ENCODE measurements at regions not wholly inside any gene's neighbourhood (a gene's known extent, or its start where the extent isn't known, plus 50 kb on each side); places are given as distances from the start of the nearest gene placed in this dataset.

DNA sequence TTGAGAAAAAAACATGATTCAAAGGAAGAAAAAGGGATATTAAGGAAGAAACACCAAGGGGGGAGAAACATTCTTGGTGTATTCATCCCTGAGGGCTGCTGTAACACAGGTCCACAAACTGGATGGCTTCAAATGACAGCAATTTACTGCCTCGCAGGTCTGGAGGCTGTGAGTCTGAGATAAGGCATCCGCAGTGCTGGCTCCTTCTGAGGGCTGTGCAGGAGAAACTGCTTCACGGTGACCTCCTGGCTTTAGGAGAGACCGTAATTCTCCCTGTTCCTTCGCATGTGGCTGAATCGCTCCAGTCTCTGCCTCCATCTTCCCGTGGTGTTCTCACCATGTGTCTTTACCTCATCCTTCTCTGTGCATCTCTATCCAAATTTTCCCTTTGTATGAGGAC, 490.7 kb downstream of the EIPR1 start:
- no peak overlapping the region for H3K4me3 ChIP-seq (replicated peaks in 1 of 3)
- no peaks in the 10 kb centered on the region for H3K9me3 ChIP-seq
- H3K36me3 ChIP-seq: no peaks in the 10 kb centered on the region
- H3K27me3 ChIP-seq: no peaks in the 10 kb centered on the region
- no peak for DNase-seq
- TF ChIP-seq, protein P1, sequence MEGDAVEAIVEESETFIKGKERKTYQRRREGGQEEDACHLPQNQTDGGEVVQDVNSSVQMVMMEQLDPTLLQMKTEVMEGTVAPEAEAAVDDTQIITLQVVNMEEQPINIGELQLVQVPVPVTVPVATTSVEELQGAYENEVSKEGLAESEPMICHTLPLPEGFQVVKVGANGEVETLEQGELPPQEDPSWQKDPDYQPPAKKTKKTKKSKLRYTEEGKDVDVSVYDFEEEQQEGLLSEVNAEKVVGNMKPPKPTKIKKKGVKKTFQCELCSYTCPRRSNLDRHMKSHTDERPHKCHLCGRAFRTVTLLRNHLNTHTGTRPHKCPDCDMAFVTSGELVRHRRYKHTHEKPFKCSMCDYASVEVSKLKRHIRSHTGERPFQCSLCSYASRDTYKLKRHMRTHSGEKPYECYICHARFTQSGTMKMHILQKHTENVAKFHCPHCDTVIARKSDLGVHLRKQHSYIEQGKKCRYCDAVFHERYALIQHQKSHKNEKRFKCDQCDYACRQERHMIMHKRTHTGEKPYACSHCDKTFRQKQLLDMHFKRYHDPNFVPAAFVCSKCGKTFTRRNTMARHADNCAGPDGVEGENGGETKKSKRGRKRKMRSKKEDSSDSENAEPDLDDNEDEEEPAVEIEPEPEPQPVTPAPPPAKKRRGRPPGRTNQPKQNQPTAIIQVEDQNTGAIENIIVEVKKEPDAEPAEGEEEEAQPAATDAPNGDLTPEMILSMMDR (IDR thresholded peaks at IDR 0.05): no peak
- TF ChIP-seq POLR2A (IDR thresholded peaks at IDR 0.05): no peak
- no peak overlapping the region for H3K27ac ChIP-seq
- 76 to 78% methylated on average over 7 of the region's 7 CpGs for WGBS, 2 donors
- intact Hi-C loops (cut with DNase I): no loop called here
- H3K4me1 ChIP-seq: no peaks in the 10 kb centered on the region

DNA sequence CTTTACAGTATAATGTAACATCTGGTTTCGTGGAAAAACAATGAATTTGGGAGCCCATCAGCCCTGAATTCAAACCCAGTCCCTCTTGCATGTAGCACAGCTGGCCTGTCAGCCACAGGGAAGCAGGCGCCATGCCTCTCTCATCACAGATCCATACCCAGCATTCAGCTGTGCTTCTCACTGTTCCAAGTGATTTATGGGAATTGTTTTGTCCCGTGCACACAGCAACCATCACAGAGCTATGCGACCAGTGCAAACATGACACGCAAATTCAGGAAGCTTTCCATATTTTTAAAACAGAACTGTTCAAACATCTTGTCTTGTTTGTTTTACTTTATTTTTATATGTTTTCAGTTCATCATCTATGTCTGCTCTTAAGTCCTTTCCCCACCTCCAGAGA, 496.1 kb downstream of the EIPR1 start:
- no peak overlapping the region for H3K27ac ChIP-seq
- TF ChIP-seq, protein P1 (IDR thresholded peaks at IDR 0.05): no peak
- TF ChIP-seq POLR2A (IDR thresholded peaks at IDR 0.05): no peak
- WGBS, 2 donors: 83 to 87% methylated on average over 5 of the region's 5 CpGs
- no peaks in the 10 kb centered on the region for H3K27me3 ChIP-seq
- no peaks in the 10 kb centered on the region for H3K9me3 ChIP-seq
- intact Hi-C loops (cut with DNase I): no loop called here
- DNase-seq: no peak
- H3K36me3 ChIP-seq: no peaks in the 10 kb centered on the region
- no peaks in the 10 kb centered on the region for H3K4me1 ChIP-seq
- H3K4me3 ChIP-seq (replicated peaks in 1 of 3): no peak overlapping the region

DNA sequence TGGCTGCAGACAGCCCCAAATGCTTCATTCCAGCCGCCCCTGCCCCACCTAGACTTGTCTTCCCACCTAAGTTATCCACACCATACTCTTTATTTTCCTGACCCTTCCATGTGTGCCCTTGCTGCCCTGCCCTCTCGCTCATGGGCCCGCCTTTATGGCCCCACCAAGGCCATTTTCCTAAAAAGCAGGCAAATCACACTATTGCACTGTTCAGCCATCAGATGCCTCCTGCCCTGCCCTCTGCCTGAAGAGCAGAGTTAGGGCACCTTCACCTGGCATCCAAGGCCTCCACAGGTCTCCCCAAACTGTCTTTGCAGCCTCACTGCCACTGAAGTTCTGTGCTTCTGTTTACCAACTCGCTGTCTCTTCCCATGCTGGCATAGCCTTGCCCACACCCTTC, 496.7 kb downstream of the EIPR1 start:
- H3K9me3 ChIP-seq: no peaks in the 10 kb centered on the region
- TF ChIP-seq, protein P1 (IDR thresholded peaks at IDR 0.05): no peak
- no peak for TF ChIP-seq POLR2A (IDR thresholded peaks at IDR 0.05)
- H3K4me3 ChIP-seq (replicated peaks in 1 of 3): no peak overlapping the region
- no peaks in the 10 kb centered on the region for H3K4me1 ChIP-seq
- 89 to 93% methylated on average over 4 of the region's 4 CpGs for WGBS, 2 donors
- no peak for DNase-seq
- no peaks in the 10 kb centered on the region for H3K27me3 ChIP-seq
- H3K27ac ChIP-seq: no peak overlapping the region
- H3K36me3 ChIP-seq: no peaks in the 10 kb centered on the region
- intact Hi-C loops (cut with DNase I): no loop called here

DNA sequence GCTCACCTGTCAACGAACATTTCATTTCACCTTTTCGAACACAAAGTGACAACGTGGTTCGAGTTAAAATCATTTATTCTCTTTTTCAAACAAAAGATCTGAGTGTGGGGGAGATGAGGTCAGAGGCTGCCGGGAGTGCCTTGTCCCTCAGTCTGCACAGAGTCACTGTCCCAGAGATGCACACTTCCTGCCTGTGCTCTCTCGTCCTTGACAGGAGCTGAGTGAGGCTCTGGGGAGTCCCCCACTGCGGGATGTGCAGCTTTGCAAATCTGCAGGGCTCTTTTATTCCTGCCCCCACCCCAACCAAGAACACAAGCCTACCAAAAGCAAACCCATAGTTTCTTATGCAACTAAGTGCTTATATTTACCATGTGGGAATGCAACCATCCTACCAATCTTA, 497.8 kb downstream of the EIPR1 start:
- H3K4me3 ChIP-seq (replicated peaks in 1 of 3): no peak overlapping the region
- intact Hi-C loops (cut with DNase I): no loop called here
- no peaks in the 10 kb centered on the region for H3K9me3 ChIP-seq
- H3K4me1 ChIP-seq: no peaks in the 10 kb centered on the region
- H3K27ac ChIP-seq: no peak overlapping the region
- no peak for TF ChIP-seq POLR2A (IDR thresholded peaks at IDR 0.05)
- TF ChIP-seq, protein P1 (IDR thresholded peaks at IDR 0.05): no peak
- WGBS, 2 donors: 73% methylated on average over 7 of the region's 7 CpGs
- no peaks in the 10 kb centered on the region for H3K36me3 ChIP-seq
- H3K27me3 ChIP-seq: no peaks in the 10 kb centered on the region
- DNase-seq: no peak

DNA sequence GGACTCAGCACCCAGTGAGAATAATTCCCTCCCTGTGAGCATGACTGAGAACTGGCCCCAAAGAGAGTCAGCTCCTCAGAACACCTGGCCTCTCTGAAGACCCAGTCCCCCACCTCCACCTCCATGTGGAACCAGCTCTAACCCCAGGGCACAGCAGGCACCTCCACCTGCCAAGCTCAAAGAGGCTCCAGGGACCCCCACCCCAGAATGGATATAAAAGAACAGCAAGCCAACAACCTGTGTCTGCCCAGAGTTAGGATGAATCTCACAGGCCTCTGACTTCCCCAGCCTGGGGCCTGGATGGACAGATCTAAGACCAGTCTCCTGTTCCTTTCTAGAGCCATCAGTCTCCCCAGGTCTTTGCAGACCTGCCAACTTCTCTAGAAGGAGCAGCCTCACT, 498.5 kb downstream of the EIPR1 start:
- intact Hi-C loops (cut with DNase I): no loop called here

More for the DNA sequence above, 498.5 kb downstream of the EIPR1 start:
- Histone ChIP-seq H3K27ac (no peak overlapping the region), H3K27me3 (no peaks in the 10 kb centered on the region), H3K36me3 (no peaks in the 10 kb centered on the region), H3K9me3 (no peaks in the 10 kb centered on the region), H3K4me3 (replicated peaks in 1 of 3) (no peak overlapping the region), H3K4me1 (no peaks in the 10 kb centered on the region)
- DNase-seq: no peak
- TF ChIP-seq, protein P1 (IDR thresholded peaks at IDR 0.05): no peak
- TF ChIP-seq POLR2A (IDR thresholded peaks at IDR 0.05): no peak

Measured in thyroid gland (tissue), 4 donors.